Panc1 (cell line): ENCODE measurements at regions not wholly inside any gene's neighbourhood (a gene's known extent, or its start where the extent isn't known, plus 50 kb on each side); places are given as distances from the start of the nearest gene placed in this dataset.

Experiments used
- ATAC-seq: fragments of 200-7000 bp; cut with Tn5 transposase; 2 replicates; pipeline ENCODE4 v1.9.1; 2020; ENCODE audit warnings: mild to moderate bottlenecking, moderate library complexity
- BruUV-seq: library from RNA; stranded (reverse); fragments of 400-500 nt; replicated peaks from 2 replicates; lab custom pipeline; 2021; lab: Mats Ljungman, UMichigan
- CTCF ChIA-PET: fragments of 300-600 bp; sonication (Branson Sonifier 250); formaldehyde crosslinking; loops from one replicate; lab custom pipeline; 2022; ENCODE audit warnings: antibody characterized with exemption; lab: Charles Lee
- POLR2A ChIA-PET: fragments of 300-600 bp; sonication (Branson Sonifier 250); formaldehyde crosslinking; loops from one replicate; lab custom pipeline; 2022; ENCODE audit warnings: antibody characterized with exemption; lab: Charles Lee
- DNase-seq: peaks from one replicate; pipeline ENCODE4 v3.0.0-alpha.2; 2010; ENCODE audit warnings: low read depth, low spot score
- H3K27ac ChIP-seq: 2 replicates; pipeline ENCODE4 v1.5.1; 2011; ENCODE audit warnings: mild to moderate bottlenecking, low read length, inconsistent platforms
- H3K27me3 ChIP-seq: fragments of 200-500 bp; sonication (Bioruptor generic); 2 replicates; pipeline ENCODE4 v1.6.0; 2014; ENCODE audit warnings: low read length, inconsistent platforms; ENCODE audit not compliant: control insufficient read depth, insufficient read depth
- H3K36me3 ChIP-seq: fragments of 200-500 bp; sonication (Bioruptor generic); 2 replicates; pipeline ENCODE4 v1.5.1; 2014; ENCODE audit warnings: inconsistent platforms, mild to moderate bottlenecking, low read length, moderate library complexity; ENCODE audit not compliant: control insufficient read depth, insufficient read depth
- H3K4me1 ChIP-seq: 2 replicates; pipeline ENCODE4 v1.5.1; 2011; ENCODE audit warnings: inconsistent platforms, mild to moderate bottlenecking, low read length, moderate library complexity; ENCODE audit not compliant: control insufficient read depth, insufficient read depth
- H3K4me3 ChIP-seq, 2 experiments: 2 replicates each; pipeline ENCODE4 v1.5.1; 2011 to 2012; ENCODE audit warnings: low read depth in 2 of 2, low read length in 2 of 2, mild to moderate bottlenecking in 2 of 2, inconsistent platforms in 1 of 2, moderate library complexity in 1 of 2
- H3K9me3 ChIP-seq: fragments of 200-500 bp; sonication (Bioruptor generic); 2 replicates; pipeline ENCODE4 v1.5.1; 2014; ENCODE audit warnings: low read depth, mild to moderate bottlenecking, inconsistent platforms, low read length, moderate library complexity; ENCODE audit not compliant: control insufficient read depth, insufficient read depth
- CTCF ChIP-seq: fragments of 450-650 bp; IDR thresholded peaks from 2 replicates; pipeline ENCODE4 v1.5.1; 2017; ENCODE audit warnings: mild to moderate bottlenecking
- POLR2AphosphoS5 ChIP-seq: IDR thresholded peaks from 2 replicates; pipeline ENCODE4 v1.6.1; 2012; ENCODE audit warnings: mild to moderate bottlenecking, low read depth, low read length, moderate library complexity
- REST ChIP-seq, 2 experiments: IDR thresholded peaks; 2 replicates each; pipeline ENCODE4 v1.6.1; 2011 to 2012; ENCODE audit warnings: low read depth in 2 of 2, control low read depth in 1 of 2, low read length in 1 of 2, mild to moderate bottlenecking in 1 of 2, moderate library complexity in 1 of 2; ENCODE audit not compliant: insufficient read depth in 1 of 2
- SIN3A ChIP-seq: IDR thresholded peaks from 2 replicates; pipeline ENCODE4 v1.6.1; 2012; ENCODE audit warnings: low read depth, mild to moderate bottlenecking, low read length, moderate library complexity, borderline replicate concordance; ENCODE audit not compliant: insufficient read depth
- TCF7L2 ChIP-seq: IDR thresholded peaks from 2 replicates; pipeline ENCODE4 v1.6.1; 2011; ENCODE audit warnings: mild to moderate bottlenecking, low read depth, low read length, inconsistent platforms
- in situ Hi-C: cut with HindIII; loops from 2 replicates; pipeline ENCODE4 v1.10.0; 2016; ENCODE audit warnings: low sequenced_read_pairs, low pct_unique_long_range_greater_than_20kb
- intact Hi-C: fragments of 100-400 bp; cut with micrococcal nuclease; formaldehyde crosslinking; loops from one replicate; pipeline ENCODE4 v1.10.0; 2022; ENCODE audit not compliant: unreplicated experiment

GRCh38 chr12:47296828-47297227 lies 217.1 kb upstream of the AMIGO2 start:
- TF ChIP-seq REST (IDR thresholded peaks at IDR 0.05; ENCODE audit: insufficient read depth in 1 of 2, low read depth in 2 of 2, low read length in 1 of 2) (no peak), POLR2AphosphoS5 (no peak), SIN3A (no peak), CTCF (no peak), TCF7L2 (no peak)
- Histone ChIP-seq H3K9me3 (no peaks in the 10 kb centered on the region), H3K4me1 (no peaks in the 10 kb centered on the region), H3K27ac (no peak overlapping the region), H3K36me3 (no peaks in the 10 kb centered on the region), H3K4me3 (no peak overlapping the region), H3K27me3 (no peaks in the 10 kb centered on the region)
- POLR2A ChIA-PET: no interaction called here
- ATAC-seq (no peak), DNase-seq (no peak)
- intact Hi-C loops: no loop called here
- in situ Hi-C loops: no loop called here
- BruUV-seq: no TSS peak
- CTCF ChIA-PET: no interaction called here

GRCh38 chr12:47293406-47293805 lies 213.6 kb upstream of the AMIGO2 start:
- TF ChIP-seq TCF7L2: no peak
- TF ChIP-seq POLR2AphosphoS5: no peak
- TF ChIP-seq REST (IDR thresholded peaks at IDR 0.05; ENCODE audit: insufficient read depth in 1 of 2, low read depth in 2 of 2, low read length in 1 of 2): no peak
- TF ChIP-seq SIN3A: no peak
- TF ChIP-seq CTCF: no peak
- no peak overlapping the region for H3K4me3 ChIP-seq
- ChIA-PET CTCF (no interaction called here), POLR2A (no interaction called here)
- H3K27ac ChIP-seq: no peak overlapping the region
- in situ Hi-C loops: no loop called here
- H3K27me3 ChIP-seq: no peaks in the 10 kb centered on the region
- no peak for ATAC-seq
- BruUV-seq: no TSS peak
- H3K36me3 ChIP-seq: no peaks in the 10 kb centered on the region
- no peaks in the 10 kb centered on the region for H3K9me3 ChIP-seq
- intact Hi-C loops: no loop called here
- no peak for DNase-seq
- H3K4me1 ChIP-seq: no peaks in the 10 kb centered on the region
